Mucosa of descending colon (tissue), 3 donors: ENCODE measurements at regions not wholly inside any gene's neighbourhood (a gene's known extent, or its start where the extent isn't known, plus 50 kb on each side); places are given as distances from the start of the nearest gene placed in this dataset.

Experiments
- ATAC-seq: fragments of 200-7000 bp; cut with Tn5 transposase; one replicate; pipeline ENCODE4 v1.9.1; 2020; ENCODE audit warnings: mild to moderate bottlenecking, moderate library complexity
- DNase-seq, 3 donors: peaks; one replicate each; pipeline ENCODE4 v3.0.0-alpha.2; 2020
- H3K36me3 ChIP-seq: fragments of 200-600 bp; one replicate; pipeline ENCODE4 v1.8.0; 2021; ENCODE audit warnings: low read depth, mild to moderate bottlenecking
- H3K4me1 ChIP-seq: fragments of 200-600 bp; one replicate; pipeline ENCODE4 v1.8.0; 2021; ENCODE audit warnings: low read depth, mild to moderate bottlenecking
- H3K4me3 ChIP-seq: fragments of 200-600 bp; one replicate; pipeline ENCODE4 v1.8.0; 2021; ENCODE audit warnings: mild to moderate bottlenecking
- H3K9me3 ChIP-seq: fragments of 200-600 bp; one replicate; pipeline ENCODE4 v1.8.0; 2021; ENCODE audit warnings: mild to moderate bottlenecking
- intact Hi-C, 2 donors: fragments of 100-400 bp; cut with DNase I in 1 of 2; cut with micrococcal nuclease in 1 of 2; formaldehyde crosslinking; loops; one replicate each; pipeline versions ENCODE4 v1.11.0 to v1.11.1; 2022; cut with DNase I, micrococcal nuclease
- TF ChIP-seq, protein P1 (sequence below): fragments of 200-600 bp; IDR thresholded peaks from one replicate; pipeline ENCODE4 v1.8.0; 2022; ENCODE audit warnings: antibody characterized with exemption, mild to moderate bottlenecking
- donor health status: DM: no; HTN: no; CAD: no; lungs with moderate emphysema.
- donor health status: DM: no; HTN: no; CAD: no.
- donor health status: DM: no; HTN: yes; CAD: no.

DNA sequence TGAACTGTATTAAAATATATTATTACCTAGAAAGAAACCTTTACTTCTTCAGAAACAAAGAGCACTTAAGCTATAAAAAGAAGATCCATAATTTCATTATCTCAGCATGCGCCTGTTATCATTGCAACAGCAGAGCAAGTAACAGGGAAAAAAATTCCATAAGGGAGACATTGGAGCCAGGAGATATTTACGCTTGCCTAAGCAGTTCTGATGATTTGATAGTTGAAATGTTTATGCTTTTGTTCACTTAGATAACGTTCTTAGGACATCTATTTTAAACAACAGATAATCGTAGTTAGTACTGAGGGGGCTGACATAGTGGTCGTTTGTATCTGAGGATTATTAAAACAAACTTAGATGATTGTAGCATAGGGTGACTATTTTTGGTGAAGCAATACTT, 252.5 kb downstream of the NNT start:
- H3K4me1 ChIP-seq, result no peaks in the 10 kb centered on the region
- TF ChIP-seq, protein P1, sequence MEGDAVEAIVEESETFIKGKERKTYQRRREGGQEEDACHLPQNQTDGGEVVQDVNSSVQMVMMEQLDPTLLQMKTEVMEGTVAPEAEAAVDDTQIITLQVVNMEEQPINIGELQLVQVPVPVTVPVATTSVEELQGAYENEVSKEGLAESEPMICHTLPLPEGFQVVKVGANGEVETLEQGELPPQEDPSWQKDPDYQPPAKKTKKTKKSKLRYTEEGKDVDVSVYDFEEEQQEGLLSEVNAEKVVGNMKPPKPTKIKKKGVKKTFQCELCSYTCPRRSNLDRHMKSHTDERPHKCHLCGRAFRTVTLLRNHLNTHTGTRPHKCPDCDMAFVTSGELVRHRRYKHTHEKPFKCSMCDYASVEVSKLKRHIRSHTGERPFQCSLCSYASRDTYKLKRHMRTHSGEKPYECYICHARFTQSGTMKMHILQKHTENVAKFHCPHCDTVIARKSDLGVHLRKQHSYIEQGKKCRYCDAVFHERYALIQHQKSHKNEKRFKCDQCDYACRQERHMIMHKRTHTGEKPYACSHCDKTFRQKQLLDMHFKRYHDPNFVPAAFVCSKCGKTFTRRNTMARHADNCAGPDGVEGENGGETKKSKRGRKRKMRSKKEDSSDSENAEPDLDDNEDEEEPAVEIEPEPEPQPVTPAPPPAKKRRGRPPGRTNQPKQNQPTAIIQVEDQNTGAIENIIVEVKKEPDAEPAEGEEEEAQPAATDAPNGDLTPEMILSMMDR, result no peak

DNA sequence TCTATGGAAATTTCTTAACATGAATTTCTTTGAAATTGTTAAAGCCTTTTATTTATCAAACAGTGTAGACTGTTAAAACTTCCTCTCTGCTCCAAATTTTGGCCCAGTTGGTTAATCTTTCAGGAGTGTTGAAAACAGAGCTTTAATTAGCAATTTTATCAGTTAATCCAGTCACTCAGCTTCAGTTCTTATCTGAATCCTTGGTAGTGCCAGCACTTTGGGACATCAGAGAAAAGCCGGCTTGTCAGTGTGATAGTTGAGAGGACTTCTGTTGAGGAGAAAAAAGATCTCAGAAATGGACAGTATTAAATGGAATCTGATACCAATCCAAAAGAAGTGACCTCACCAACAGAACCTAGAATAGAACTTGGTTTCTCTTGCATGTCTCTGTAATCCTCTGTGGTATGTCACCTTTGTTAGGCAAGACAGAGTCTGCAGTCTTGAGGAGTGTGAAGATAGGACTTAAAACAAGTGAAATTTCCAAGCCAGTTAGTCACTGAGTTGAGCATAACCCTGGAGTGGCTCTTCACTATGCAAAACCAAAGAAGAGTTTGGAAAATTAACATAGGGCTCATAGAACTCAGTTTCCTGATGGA, 251.8 kb downstream of the NNT start:
- DNase-seq (no peak), ATAC-seq (no peak)
- no peaks in the 10 kb centered on the region for H3K4me1 ChIP-seq
- H3K4me3 ChIP-seq, result no peak overlapping the region
- TF ChIP-seq, protein P1, result no peak
- H3K36me3 ChIP-seq, result no peaks in the 10 kb centered on the region
- peaks cover 7% of the 10 kb centered on the region for H3K9me3 ChIP-seq
- intact Hi-C loops, result no loop called here

More for the DNA sequence above, 252.5 kb downstream of the NNT start:
- ATAC-seq, result no peak
- no peak for DNase-seq
- intact Hi-C loops, result no loop called here
- Histone ChIP-seq H3K9me3 (peaks cover 4% of the 10 kb centered on the region), H3K4me3 (no peak overlapping the region), H3K36me3 (no peaks in the 10 kb centered on the region)

DNA sequence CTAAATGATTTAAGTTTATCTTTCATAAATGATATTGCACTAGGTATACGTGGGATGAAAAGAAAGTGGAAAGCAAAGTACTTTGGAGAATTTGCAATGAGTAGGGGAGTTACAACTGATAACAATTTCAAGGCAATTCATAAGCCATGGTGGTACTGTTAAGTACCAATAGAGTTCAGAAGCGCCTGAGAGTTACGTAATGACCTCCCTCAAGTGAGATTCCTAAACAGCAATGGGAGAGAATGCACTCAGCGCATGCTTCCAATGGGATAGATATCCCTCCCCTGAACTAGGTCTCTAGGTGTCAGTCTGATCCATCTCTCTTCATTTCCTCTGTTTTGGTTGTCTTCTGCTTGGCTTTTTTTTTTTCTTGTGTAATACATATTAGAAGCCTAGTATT, 249.3 kb downstream of the NNT start:
- TF ChIP-seq, protein P1, result no peak
- H3K4me3 ChIP-seq, result no peak overlapping the region
- no peak for DNase-seq
- ATAC-seq, result no peak
- no peaks in the 10 kb centered on the region for H3K36me3 ChIP-seq
- no peaks in the 10 kb centered on the region for H3K4me1 ChIP-seq
- H3K9me3 ChIP-seq, result peaks cover 12% of the 10 kb centered on the region
- intact Hi-C loops, result no loop called here

DNA sequence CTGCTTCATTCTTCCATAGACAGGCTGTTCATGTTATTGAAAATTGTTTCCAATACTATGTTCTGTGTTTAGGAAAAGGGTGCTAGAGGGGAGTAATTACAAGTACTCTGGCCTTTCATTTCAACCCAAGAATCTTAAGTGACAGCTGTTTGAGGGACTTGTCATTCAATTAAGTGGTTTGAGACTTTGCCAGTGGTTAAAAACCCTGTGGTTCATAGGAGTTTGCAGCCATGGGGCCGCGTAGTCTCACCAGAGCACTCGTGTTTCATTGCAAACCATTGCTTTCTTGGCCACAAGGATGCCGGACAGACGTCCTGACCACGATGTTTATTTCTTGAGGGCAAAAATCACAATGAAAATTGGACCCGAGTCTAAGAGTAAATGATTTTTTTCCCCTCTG, 248.8 kb downstream of the NNT start:
- ATAC-seq, result no peak

DNA sequence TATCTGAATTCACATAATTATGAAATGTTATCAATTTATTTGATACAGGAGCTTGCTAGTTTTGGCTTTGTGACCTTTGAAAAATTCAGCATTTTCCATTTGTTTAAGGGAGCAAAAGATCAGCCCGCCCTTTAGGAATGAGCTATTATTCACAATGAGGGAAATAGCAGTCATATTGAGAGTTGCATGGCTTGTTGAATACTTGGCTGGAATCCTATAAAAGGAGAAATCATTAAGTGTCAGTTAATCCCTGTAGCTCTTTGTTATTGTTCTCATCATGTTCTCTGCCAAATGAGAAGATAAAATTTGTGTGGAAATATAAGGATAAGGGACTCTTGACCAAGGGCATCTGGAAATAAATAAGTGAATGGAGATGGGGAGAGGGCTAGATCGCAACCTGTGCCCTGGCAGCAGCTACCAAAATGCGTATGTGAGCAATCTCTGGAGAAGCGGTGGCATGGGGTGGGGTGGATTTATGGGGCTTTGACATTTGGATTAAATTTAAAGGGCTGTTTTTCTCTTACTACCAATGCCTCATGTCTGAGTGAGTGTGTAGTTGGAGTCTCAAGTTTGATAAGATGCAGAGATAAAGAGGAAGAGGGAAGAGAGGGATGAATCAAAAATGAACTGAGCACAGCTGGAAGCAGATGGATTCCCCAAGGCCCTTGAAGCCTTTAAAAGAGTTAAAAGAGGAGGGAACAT, 237.6 kb downstream of the NNT start:
- ATAC-seq, result no peak
- DNase-seq, result peak in 1 of 3 donors; percentile 2
- TF ChIP-seq, protein P1, result no peak
- no peaks in the 10 kb centered on the region for H3K36me3 ChIP-seq
- intact Hi-C loops, result no loop called here
- no peaks in the 10 kb centered on the region for H3K4me1 ChIP-seq
- no peak overlapping the region for H3K4me3 ChIP-seq
- peaks cover 12% of the 10 kb centered on the region for H3K9me3 ChIP-seq

More for the DNA sequence above, 248.8 kb downstream of the NNT start:
- Histone ChIP-seq H3K4me1 (no peaks in the 10 kb centered on the region), H3K4me3 (no peak overlapping the region), H3K36me3 (no peaks in the 10 kb centered on the region), H3K9me3 (peaks cover 13% of the 10 kb centered on the region)
- no peak for DNase-seq
- TF ChIP-seq, protein P1, result no peak
- intact Hi-C loops, result no loop called here
